Fibroblast of lung (primary cell): ENCODE measurements at regions not wholly inside any gene's neighbourhood (a gene's known extent, or its start where the extent isn't known, plus 50 kb on each side); places are given as distances from the start of the nearest gene placed in this dataset.

Experiments
- DNase-seq, 2 donors: peaks; one replicate each; pipeline versions ENCODE4 v3.0.0 to v3.0.0-alpha.2; 2010; ENCODE audit warnings: low read depth in 2 of 2
- H2AFZ ChIP-seq: 2 replicates; pipeline ENCODE4 v1.5.1; 2012; ENCODE audit warnings: low read length, control low read depth, inconsistent platforms
- H3K27ac ChIP-seq: 2 replicates; pipeline ENCODE4 v1.5.1; 2011; ENCODE audit warnings: low read length, control low read depth; ENCODE audit not compliant: insufficient read depth
- H3K27me3 ChIP-seq: 2 replicates; pipeline ENCODE4 v1.5.1; 2011; ENCODE audit warnings: mild to moderate bottlenecking, low read length; ENCODE audit not compliant: control insufficient read depth, insufficient read depth
- H3K36me3 ChIP-seq: 2 replicates; pipeline ENCODE4 v1.5.1; 2011; ENCODE audit warnings: low read length; ENCODE audit not compliant: control insufficient read depth, insufficient read depth
- H3K4me1 ChIP-seq: 2 replicates; pipeline ENCODE4 v1.5.1; 2011; ENCODE audit warnings: low read length; ENCODE audit not compliant: control insufficient read depth, insufficient read depth; ENCODE audit errors: extremely low read depth
- H3K4me2 ChIP-seq: 2 replicates; pipeline ENCODE4 v1.5.1; 2011; ENCODE audit warnings: low read length, control low read depth; ENCODE audit not compliant: insufficient read depth; ENCODE audit errors: extremely low read depth
- H3K4me3 ChIP-seq, 4 experiments: fragments of 200-600 bp in 1 of 4; sonication (generic) in 1 of 4; replicated peaks in 1 of 4; 2 replicates each; pipeline ENCODE4 v1.5.1; 2011 to 2016; ENCODE audit warnings: low read length in 4 of 4, low read depth in 3 of 4, mild to moderate bottlenecking in 3 of 4, control low read depth in 2 of 4, inconsistent platforms in 1 of 4, mixed read lengths in 1 of 4; ENCODE audit not compliant: insufficient read depth in 1 of 4; ENCODE audit errors: control extremely low read depth in 1 of 4
- H3K79me2 ChIP-seq: 2 replicates; pipeline ENCODE4 v1.5.1; 2012; ENCODE audit warnings: mild to moderate bottlenecking, low read length, inconsistent platforms; ENCODE audit not compliant: control insufficient read depth, insufficient read depth
- H3K9ac ChIP-seq: 2 replicates; pipeline ENCODE4 v1.5.1; 2011; ENCODE audit warnings: mild to moderate bottlenecking, low read length, control low read depth; ENCODE audit not compliant: insufficient read depth
- H3K9me3 ChIP-seq: 2 replicates; pipeline ENCODE4 v1.5.1; 2012; ENCODE audit warnings: low read depth, low read length; ENCODE audit not compliant: control insufficient read depth, insufficient read depth
- H4K20me1 ChIP-seq: 2 replicates; pipeline ENCODE4 v1.5.1; 2011; ENCODE audit warnings: low read length; ENCODE audit not compliant: control insufficient read depth, insufficient read depth; ENCODE audit errors: extremely low read depth
- EZH2 ChIP-seq: IDR thresholded peaks from 2 replicates; pipeline ENCODE4 v1.5.1; 2012; ENCODE audit warnings: low read length, control low read depth, mild to moderate bottlenecking; ENCODE audit errors: missing control alignments
- TF ChIP-seq, protein P1 (sequence below), 2 donors: IDR thresholded peaks in 1 of 2; conservative IDR thresholded peaks in 1 of 2; 1 replicate in 1 of 2; 2 replicates in 1 of 2; pipeline ENCODE4 v1.5.1; 2011 to 2012; ENCODE audit warnings: low read length in 2 of 2, control low read depth in 1 of 2, inconsistent platforms in 1 of 2, low read depth in 1 of 2, mild to moderate bottlenecking in 1 of 2

GRCh38 chr9:80595192-80595591, 1023.4 kb downstream of the TLE4 start:
- Histone ChIP-seq H3K9me3 (no peaks in the 10 kb centered on the region), H3K27me3 (no peaks in the 10 kb centered on the region), H2AFZ (no peak overlapping the region), H3K9ac (no peak overlapping the region), H3K36me3 (no peaks in the 10 kb centered on the region), H3K79me2 (no peaks in the 10 kb centered on the region), H4K20me1 (no peaks in the 10 kb centered on the region), H3K4me2 (no peak overlapping the region), H3K4me1 (no peaks in the 10 kb centered on the region), H3K27ac (no peak overlapping the region), H3K4me3 (no peak overlapping the region)
- DNase-seq: no peak
- TF ChIP-seq, protein P1, sequence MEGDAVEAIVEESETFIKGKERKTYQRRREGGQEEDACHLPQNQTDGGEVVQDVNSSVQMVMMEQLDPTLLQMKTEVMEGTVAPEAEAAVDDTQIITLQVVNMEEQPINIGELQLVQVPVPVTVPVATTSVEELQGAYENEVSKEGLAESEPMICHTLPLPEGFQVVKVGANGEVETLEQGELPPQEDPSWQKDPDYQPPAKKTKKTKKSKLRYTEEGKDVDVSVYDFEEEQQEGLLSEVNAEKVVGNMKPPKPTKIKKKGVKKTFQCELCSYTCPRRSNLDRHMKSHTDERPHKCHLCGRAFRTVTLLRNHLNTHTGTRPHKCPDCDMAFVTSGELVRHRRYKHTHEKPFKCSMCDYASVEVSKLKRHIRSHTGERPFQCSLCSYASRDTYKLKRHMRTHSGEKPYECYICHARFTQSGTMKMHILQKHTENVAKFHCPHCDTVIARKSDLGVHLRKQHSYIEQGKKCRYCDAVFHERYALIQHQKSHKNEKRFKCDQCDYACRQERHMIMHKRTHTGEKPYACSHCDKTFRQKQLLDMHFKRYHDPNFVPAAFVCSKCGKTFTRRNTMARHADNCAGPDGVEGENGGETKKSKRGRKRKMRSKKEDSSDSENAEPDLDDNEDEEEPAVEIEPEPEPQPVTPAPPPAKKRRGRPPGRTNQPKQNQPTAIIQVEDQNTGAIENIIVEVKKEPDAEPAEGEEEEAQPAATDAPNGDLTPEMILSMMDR (conservative IDR thresholded peaks at IDR 0.05 in 1 of 2, IDR thresholded peaks at IDR 0.05 in 1 of 2; ENCODE audit: low read depth in 1 of 2, low read length in 2 of 2): no peak
- TF ChIP-seq EZH2: no peak

DNA sequence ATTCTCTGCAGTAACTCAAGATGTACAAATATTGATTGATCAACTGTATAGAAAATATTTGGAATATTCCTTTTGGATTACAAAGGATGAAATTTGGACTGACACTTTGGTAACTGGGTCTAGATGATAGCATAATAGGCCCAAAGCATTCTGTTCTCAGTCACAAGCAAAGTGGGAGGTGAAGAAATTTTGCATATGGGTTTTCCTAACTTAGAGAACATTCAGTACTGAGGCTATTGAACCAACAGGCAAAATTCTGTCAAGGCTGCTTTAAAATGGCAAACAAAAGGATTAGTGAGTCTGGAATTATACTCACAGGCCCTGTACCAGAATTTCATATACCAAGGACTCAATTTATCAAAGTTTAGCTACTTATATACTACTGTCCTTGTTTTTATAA, 1020.6 kb downstream of the TLE4 start:
- H3K27ac ChIP-seq: no peak overlapping the region
- no peaks in the 10 kb centered on the region for H3K27me3 ChIP-seq
- H3K4me1 ChIP-seq: no peaks in the 10 kb centered on the region
- H3K9ac ChIP-seq: no peak overlapping the region
- no peak for DNase-seq
- TF ChIP-seq, protein P1 (conservative IDR thresholded peaks at IDR 0.05 in 1 of 2, IDR thresholded peaks at IDR 0.05 in 1 of 2; ENCODE audit: low read depth in 1 of 2, low read length in 2 of 2): no peak
- TF ChIP-seq EZH2: no peak
- H3K79me2 ChIP-seq: no peaks in the 10 kb centered on the region
- no peaks in the 10 kb centered on the region for H3K9me3 ChIP-seq
- no peaks in the 10 kb centered on the region for H3K36me3 ChIP-seq
- H4K20me1 ChIP-seq: no peaks in the 10 kb centered on the region
- no peak overlapping the region for H3K4me2 ChIP-seq
- H2AFZ ChIP-seq: no peak overlapping the region
- H3K4me3 ChIP-seq: no peak overlapping the region

GRCh38 chr9:80586786-80587330, 1015.1 kb downstream of the TLE4 start:
- TF ChIP-seq EZH2: no peak
- TF ChIP-seq, protein P1 (conservative IDR thresholded peaks at IDR 0.05 in 1 of 2, IDR thresholded peaks at IDR 0.05 in 1 of 2; ENCODE audit: low read depth in 1 of 2, low read length in 2 of 2): no peak
- Histone ChIP-seq H3K36me3 (no peaks in the 10 kb centered on the region), H4K20me1 (no peaks in the 10 kb centered on the region), H3K9me3 (no peaks in the 10 kb centered on the region), H3K4me1 (no peaks in the 10 kb centered on the region), H3K4me3 (no peak overlapping the region), H3K79me2 (no peaks in the 10 kb centered on the region), H3K27me3 (no peaks in the 10 kb centered on the region), H3K4me2 (no peak overlapping the region), H2AFZ (no peak overlapping the region), H3K27ac (no peak overlapping the region), H3K9ac (no peak overlapping the region)
- DNase-seq: no peak
